ENCODE measurements at regions not wholly inside any gene's neighbourhood (a gene's known extent, or its start where the extent isn't known, plus 50 kb on each side); places are given as distances from the start of the nearest gene placed in this dataset.

GRCh38 chr20:51313358-51313827 is 229.1 kb downstream of the NFATC2 start:
- Histone ChIP-seq H3K27ac (no peak overlapping the region), H3K4me3 (no peak overlapping the region)
- TF ChIP-seq CTCF (IDR thresholded peaks at IDR 0.05) = no peak
- no peak for DNase-seq (ENCODE audit: low spot score)

GRCh38 chr20:51312480-51312783 is 230.1 kb downstream of the NFATC2 start:
- TF ChIP-seq CTCF (IDR thresholded peaks at IDR 0.05) = no peak
- H3K4me3 ChIP-seq = no peak overlapping the region
- no peak overlapping the region for H3K27ac ChIP-seq
- DNase-seq (ENCODE audit: low spot score) = no peak

- no peak for DNase-seq (ENCODE audit: low spot score)
- no peak overlapping the region for H3K27ac ChIP-seq
- no peak overlapping the region for H3K4me3 ChIP-seq
- no peak for TF ChIP-seq CTCF (IDR thresholded peaks at IDR 0.05)
Observed at GRCh38 chr20:51311636-51312479, 230.7 kb downstream of the NFATC2 start.

GRCh38 chr20:51310216-51310615 is 232.3 kb downstream of the NFATC2 start:
- Histone ChIP-seq H3K4me3 (no peak overlapping the region), H3K27ac (no peak overlapping the region)
- DNase-seq (ENCODE audit: low spot score) = no peak
- TF ChIP-seq CTCF (IDR thresholded peaks at IDR 0.05) = no peak

GRCh38 chr20:51309128-51309527 is 233.4 kb downstream of the NFATC2 start:
- no peak overlapping the region for H3K4me3 ChIP-seq
- H3K27ac ChIP-seq = no peak overlapping the region
- DNase-seq (ENCODE audit: low spot score) = no peak
- no peak for TF ChIP-seq CTCF (IDR thresholded peaks at IDR 0.05)

GRCh38 chr20:51306521-51307358 is 235.8 kb downstream of the NFATC2 start:
- no peak overlapping the region for H3K27ac ChIP-seq
- H3K4me3 ChIP-seq = no peak overlapping the region
- TF ChIP-seq CTCF (IDR thresholded peaks at IDR 0.05) = peak; percentile 85
- DNase-seq (ENCODE audit: low spot score) = peak; percentile 76

All from coronary artery (tissue), 2 donors.